Mesothelial cell of epicardium (in vitro differentiated cells): ENCODE measurements at regions not wholly inside any gene's neighbourhood (a gene's known extent, or its start where the extent isn't known, plus 50 kb on each side); places are given as distances from the start of the nearest gene placed in this dataset.

Experiments
- DNase-seq, 2 experiments: peaks; one replicate each; pipeline ENCODE4 v3.0.0; 2021; ENCODE audit warnings: low spot score in 2 of 2; ENCODE audit not compliant: unreplicated experiment in 2 of 2
- H3K27ac Mint-ChIP-seq: 2 replicates; pipeline ENCODE4 v1.8.0; 2021; ENCODE audit warnings: mixed read lengths
- H3K27me3 Mint-ChIP-seq: 2 replicates; pipeline ENCODE4 v1.8.0; 2021; ENCODE audit warnings: low read depth, mixed read lengths
- H3K36me3 Mint-ChIP-seq: 2 replicates; pipeline ENCODE4 v1.8.0; 2021; ENCODE audit warnings: mixed read lengths
- H3K4me1 Mint-ChIP-seq: 2 replicates; pipeline ENCODE4 v1.8.0; 2021; ENCODE audit warnings: mixed read lengths
- H3K4me3 Mint-ChIP-seq: 2 replicates; pipeline ENCODE4 v1.8.0; 2021; ENCODE audit warnings: mild to moderate bottlenecking, moderate library complexity, mixed read lengths
- H3K9me3 Mint-ChIP-seq: 2 replicates; pipeline ENCODE4 v1.8.0; 2021; ENCODE audit warnings: mixed read lengths
- CTCF ChIP-seq: fragments of 200-600 bp; sonication (generic); IDR thresholded peaks from one replicate; pipeline ENCODE4 v1.5.0; 2021; ENCODE audit warnings: antibody characterized with exemption; ENCODE audit not compliant: unreplicated experiment

- Mint-ChIP-seq H3K9me3 (peaks cover 4% of the 10 kb centered on the region), H3K36me3 (no peaks in the 10 kb centered on the region), H3K4me3 (no peak overlapping the region), H3K4me1 (no peaks in the 10 kb centered on the region), H3K27me3 (no peaks in the 10 kb centered on the region), H3K27ac (no peak overlapping the region)
- no peak for DNase-seq
- no peak for TF ChIP-seq CTCF
Measured at GRCh38 chr12:25023808-25024207, 74.9 kb upstream of the BCAT1 start.

GRCh38 chr12:25020621-25021243 lies 71.8 kb upstream of the BCAT1 start:
- H3K27me3 Mint-ChIP-seq, result no peaks in the 10 kb centered on the region
- H3K9me3 Mint-ChIP-seq, result peaks cover 4% of the 10 kb centered on the region
- H3K4me1 Mint-ChIP-seq, result no peaks in the 10 kb centered on the region
- no peak for DNase-seq
- no peaks in the 10 kb centered on the region for H3K36me3 Mint-ChIP-seq
- TF ChIP-seq CTCF, result no peak
- no peak overlapping the region for H3K4me3 Mint-ChIP-seq
- H3K27ac Mint-ChIP-seq, result no peak overlapping the region

GRCh38 chr12:25018146-25018545 lies 69.2 kb upstream of the BCAT1 start:
- Mint-ChIP-seq H3K4me1 (no peaks in the 10 kb centered on the region), H3K27me3 (no peaks in the 10 kb centered on the region), H3K27ac (no peak overlapping the region), H3K36me3 (no peaks in the 10 kb centered on the region), H3K4me3 (no peak overlapping the region), H3K9me3 (peaks cover 4% of the 10 kb centered on the region)
- TF ChIP-seq CTCF, result no peak
- DNase-seq, result no peak

- Mint-ChIP-seq H3K4me1 (no peaks in the 10 kb centered on the region), H3K36me3 (no peaks in the 10 kb centered on the region), H3K27ac (no peak overlapping the region), H3K4me3 (no peak overlapping the region), H3K9me3 (peaks cover 4% of the 10 kb centered on the region), H3K27me3 (no peaks in the 10 kb centered on the region)
- DNase-seq, result no peak
- TF ChIP-seq CTCF, result no peak
Measured at GRCh38 chr12:25017336-25017735, 68.4 kb upstream of the BCAT1 start.

GRCh38 chr12:25014961-25015360 lies 66.1 kb upstream of the BCAT1 start:
- TF ChIP-seq CTCF, result no peak
- Mint-ChIP-seq H3K27ac (no peak overlapping the region), H3K4me3 (no peak overlapping the region), H3K36me3 (no peaks in the 10 kb centered on the region), H3K27me3 (no peaks in the 10 kb centered on the region), H3K9me3 (no peaks in the 10 kb centered on the region), H3K4me1 (no peaks in the 10 kb centered on the region)
- DNase-seq, result no peak

- H3K36me3 Mint-ChIP-seq, result no peaks in the 10 kb centered on the region
- no peaks in the 10 kb centered on the region for H3K4me1 Mint-ChIP-seq
- DNase-seq, result no peak
- H3K9me3 Mint-ChIP-seq, result no peaks in the 10 kb centered on the region
- no peak overlapping the region for H3K27ac Mint-ChIP-seq
- H3K4me3 Mint-ChIP-seq, result no peak overlapping the region
- no peak for TF ChIP-seq CTCF
- no peaks in the 10 kb centered on the region for H3K27me3 Mint-ChIP-seq
Measured at GRCh38 chr12:25013061-25013460, 64.2 kb upstream of the BCAT1 start.
